GM06990 (cell line): ENCODE measurements at regions not wholly inside any gene's neighbourhood (a gene's known extent, or its start where the extent isn't known, plus 50 kb on each side); places are given as distances from the start of the nearest gene placed in this dataset.

Source experiments
- DNase-seq: peaks from one replicate; pipeline ENCODE4 v3.0.0-alpha.2; 2011; ENCODE audit not compliant: insufficient read length; ENCODE audit errors: extremely low read depth
- H3K27me3 ChIP-seq: replicated peaks from 2 replicates; pipeline ENCODE4 v1.6.0; 2011; ENCODE audit warnings: low read length; ENCODE audit not compliant: control insufficient read depth, insufficient read depth
- H3K36me3 ChIP-seq: 2 replicates; pipeline ENCODE4 v1.5.1; 2011; ENCODE audit warnings: low read length; ENCODE audit not compliant: control insufficient read depth, insufficient read depth
- H3K4me3 ChIP-seq: replicated peaks from 2 replicates; pipeline ENCODE4 v1.5.1; 2011; ENCODE audit warnings: low read depth, mild to moderate bottlenecking, control low read depth, low read length
- CTCF ChIP-seq: IDR thresholded peaks from 2 replicates; pipeline ENCODE4 v1.5.1; 2011; ENCODE audit warnings: low read length, control low read depth, mild to moderate bottlenecking, inconsistent platforms; ENCODE audit not compliant: insufficient read depth, poor library complexity, severe bottlenecking

- TF ChIP-seq CTCF, result no peak
Observed at GRCh38 chr4:175280153-175280552, 362.0 kb downstream of the ADAM29 start.

GRCh38 chr4:175281894-175282293 is 363.7 kb downstream of the ADAM29 start:
- Histone ChIP-seq H3K4me3 (no peak overlapping the region), H3K36me3 (no peaks in the 10 kb centered on the region), H3K27me3 (no peaks in the 10 kb centered on the region)
- no peak for DNase-seq
- no peak for TF ChIP-seq CTCF

More at GRCh38 chr4:175280153-175280552, 362.0 kb downstream of the ADAM29 start:
- no peak for DNase-seq
- no peaks in the 10 kb centered on the region for H3K36me3 ChIP-seq
- no peaks in the 10 kb centered on the region for H3K27me3 ChIP-seq
- H3K4me3 ChIP-seq, result no peak overlapping the region

- TF ChIP-seq CTCF, result no peak
- no peak for DNase-seq
- Histone ChIP-seq H3K36me3 (no peaks in the 10 kb centered on the region), H3K4me3 (no peak overlapping the region), H3K27me3 (no peaks in the 10 kb centered on the region)
Observed at GRCh38 chr4:175282407-175282806, 364.2 kb downstream of the ADAM29 start.

- Histone ChIP-seq H3K4me3 (no peak overlapping the region), H3K36me3 (no peaks in the 10 kb centered on the region), H3K27me3 (no peaks in the 10 kb centered on the region)
- no peak for TF ChIP-seq CTCF
- DNase-seq, result no peak
Observed at GRCh38 chr4:175290401-175290800, 372.2 kb downstream of the ADAM29 start.

GRCh38 chr4:175297965-175298565 is 379.9 kb downstream of the ADAM29 start:
- no peak for TF ChIP-seq CTCF

GRCh38 chr4:175306436-175306835 is 388.3 kb downstream of the ADAM29 start:
- Histone ChIP-seq H3K27me3 (no peaks in the 10 kb centered on the region), H3K4me3 (no peak overlapping the region), H3K36me3 (no peaks in the 10 kb centered on the region)
- no peak for TF ChIP-seq CTCF
- DNase-seq, result no peak

More at GRCh38 chr4:175297965-175298565, 379.9 kb downstream of the ADAM29 start:
- H3K36me3 ChIP-seq, result no peaks in the 10 kb centered on the region
- DNase-seq, result no peak
- H3K4me3 ChIP-seq, result no peak overlapping the region
- H3K27me3 ChIP-seq, result no peaks in the 10 kb centered on the region
